AG09309 (cell line): ENCODE measurements at regions not wholly inside any gene's neighbourhood (a gene's known extent, or its start where the extent isn't known, plus 50 kb on each side); places are given as distances from the start of the nearest gene placed in this dataset.

Experiments used
- DNase-seq: peaks from one replicate; pipeline ENCODE4 v3.0.0-alpha.2; 2010; ENCODE audit warnings: low read depth
- H3K4me3 ChIP-seq: 2 replicates; pipeline ENCODE4 v1.5.1; 2011; ENCODE audit warnings: mild to moderate bottlenecking, low read depth, low read length, moderate library complexity; ENCODE audit not compliant: control insufficient read depth
- TF ChIP-seq, protein P1 (sequence below): IDR thresholded peaks from 2 replicates; pipeline ENCODE4 v1.5.1; 2011; ENCODE audit warnings: mild to moderate bottlenecking, low read depth, low read length, inconsistent platforms; ENCODE audit not compliant: insufficient read depth, control insufficient read depth; ENCODE audit errors: missing control alignments

GRCh38 chr11:70528046-70528793 is 129.9 kb downstream of the CTTN start:
- DNase-seq = no peak
- H3K4me3 ChIP-seq = no peak overlapping the region
- TF ChIP-seq, protein P1, sequence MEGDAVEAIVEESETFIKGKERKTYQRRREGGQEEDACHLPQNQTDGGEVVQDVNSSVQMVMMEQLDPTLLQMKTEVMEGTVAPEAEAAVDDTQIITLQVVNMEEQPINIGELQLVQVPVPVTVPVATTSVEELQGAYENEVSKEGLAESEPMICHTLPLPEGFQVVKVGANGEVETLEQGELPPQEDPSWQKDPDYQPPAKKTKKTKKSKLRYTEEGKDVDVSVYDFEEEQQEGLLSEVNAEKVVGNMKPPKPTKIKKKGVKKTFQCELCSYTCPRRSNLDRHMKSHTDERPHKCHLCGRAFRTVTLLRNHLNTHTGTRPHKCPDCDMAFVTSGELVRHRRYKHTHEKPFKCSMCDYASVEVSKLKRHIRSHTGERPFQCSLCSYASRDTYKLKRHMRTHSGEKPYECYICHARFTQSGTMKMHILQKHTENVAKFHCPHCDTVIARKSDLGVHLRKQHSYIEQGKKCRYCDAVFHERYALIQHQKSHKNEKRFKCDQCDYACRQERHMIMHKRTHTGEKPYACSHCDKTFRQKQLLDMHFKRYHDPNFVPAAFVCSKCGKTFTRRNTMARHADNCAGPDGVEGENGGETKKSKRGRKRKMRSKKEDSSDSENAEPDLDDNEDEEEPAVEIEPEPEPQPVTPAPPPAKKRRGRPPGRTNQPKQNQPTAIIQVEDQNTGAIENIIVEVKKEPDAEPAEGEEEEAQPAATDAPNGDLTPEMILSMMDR = no peak

DNA sequence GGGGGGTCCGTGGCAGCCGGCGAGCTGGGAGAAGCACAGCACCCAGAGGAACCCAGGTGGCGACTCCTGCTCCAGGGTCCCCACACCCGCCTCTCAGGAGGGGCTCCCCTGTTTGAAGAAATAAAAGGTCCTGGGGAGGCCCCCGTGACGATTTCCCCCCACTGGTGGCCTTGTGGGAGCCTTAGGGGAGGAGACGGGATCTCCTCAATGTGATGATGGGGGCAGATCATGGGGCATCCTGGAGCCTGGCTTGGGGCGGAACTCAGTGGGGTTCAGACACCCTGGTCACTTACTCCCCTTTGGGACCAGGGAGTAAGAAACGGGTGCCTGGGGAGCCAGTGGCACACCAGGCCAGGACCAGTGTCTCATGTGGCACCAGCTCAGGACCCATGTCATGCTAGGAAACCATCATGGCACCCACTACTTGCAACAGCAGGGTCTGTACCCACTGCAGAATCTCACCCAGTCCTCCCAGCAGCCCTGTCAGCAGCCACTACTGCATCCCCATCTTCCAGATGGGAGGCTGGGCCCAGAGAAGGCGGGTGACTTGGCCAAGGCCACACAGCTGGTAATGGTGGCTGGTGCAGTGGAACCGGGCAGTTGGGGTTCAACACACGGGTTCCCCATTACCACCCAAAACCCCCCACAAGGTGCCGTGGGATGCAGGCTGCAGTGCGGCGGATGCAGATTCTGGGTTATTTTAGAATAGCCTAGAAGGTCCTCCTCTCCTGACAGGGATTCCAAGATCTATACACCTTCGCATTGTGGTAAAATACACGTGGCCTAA is 130.7 kb downstream of the CTTN start:
- no peak for DNase-seq
- TF ChIP-seq, protein P1 = no peak
- H3K4me3 ChIP-seq = no peak overlapping the region

DNA sequence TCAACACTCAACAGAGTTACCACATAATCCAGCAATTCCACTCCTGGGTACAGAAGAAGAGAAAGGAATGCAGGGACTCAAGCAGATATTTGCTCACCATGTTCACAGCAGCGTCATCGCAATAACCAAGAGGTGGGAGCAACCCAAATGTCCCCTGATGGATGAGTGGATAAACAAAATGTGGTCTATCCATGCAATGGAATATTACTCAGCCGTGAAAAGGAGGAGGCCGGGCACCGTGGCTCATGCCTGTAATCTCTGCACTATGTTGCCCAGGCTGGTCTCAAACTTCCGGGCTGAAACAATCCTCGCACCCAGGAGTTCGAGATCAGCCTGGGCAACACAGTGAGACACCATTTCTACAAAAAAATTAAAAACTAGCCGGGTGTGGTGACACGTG is 131.7 kb downstream of the CTTN start:
- no peak overlapping the region for H3K4me3 ChIP-seq
- DNase-seq = no peak
- TF ChIP-seq, protein P1 = no peak

DNA sequence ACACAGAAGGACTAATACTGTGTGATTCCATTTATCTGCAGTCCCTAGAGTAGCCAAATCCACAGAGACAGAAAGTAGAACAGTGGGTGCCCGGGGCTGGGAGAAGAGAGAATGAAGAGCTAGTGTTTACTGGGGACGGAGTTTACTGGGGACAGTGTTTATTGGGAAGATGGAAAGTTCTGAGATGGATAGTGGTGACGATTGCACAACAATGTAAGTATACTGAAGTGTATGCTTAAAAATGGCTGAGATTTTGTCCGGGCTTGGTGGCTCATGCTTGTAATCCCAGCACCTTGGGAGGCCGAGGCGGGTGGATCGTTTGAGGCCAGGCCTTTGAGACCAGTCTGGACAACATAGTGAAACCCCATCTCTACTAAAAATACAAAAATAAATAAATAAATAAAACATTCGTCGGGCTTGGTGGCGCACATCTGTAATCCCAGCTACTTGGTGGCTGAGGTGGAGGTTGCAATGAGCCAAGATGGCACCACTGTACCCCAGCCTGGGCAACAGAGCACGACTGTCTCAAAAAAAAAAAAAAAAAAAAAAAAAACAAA is 132.4 kb downstream of the CTTN start:
- DNase-seq = no peak
- TF ChIP-seq, protein P1 = no peak

DNA sequence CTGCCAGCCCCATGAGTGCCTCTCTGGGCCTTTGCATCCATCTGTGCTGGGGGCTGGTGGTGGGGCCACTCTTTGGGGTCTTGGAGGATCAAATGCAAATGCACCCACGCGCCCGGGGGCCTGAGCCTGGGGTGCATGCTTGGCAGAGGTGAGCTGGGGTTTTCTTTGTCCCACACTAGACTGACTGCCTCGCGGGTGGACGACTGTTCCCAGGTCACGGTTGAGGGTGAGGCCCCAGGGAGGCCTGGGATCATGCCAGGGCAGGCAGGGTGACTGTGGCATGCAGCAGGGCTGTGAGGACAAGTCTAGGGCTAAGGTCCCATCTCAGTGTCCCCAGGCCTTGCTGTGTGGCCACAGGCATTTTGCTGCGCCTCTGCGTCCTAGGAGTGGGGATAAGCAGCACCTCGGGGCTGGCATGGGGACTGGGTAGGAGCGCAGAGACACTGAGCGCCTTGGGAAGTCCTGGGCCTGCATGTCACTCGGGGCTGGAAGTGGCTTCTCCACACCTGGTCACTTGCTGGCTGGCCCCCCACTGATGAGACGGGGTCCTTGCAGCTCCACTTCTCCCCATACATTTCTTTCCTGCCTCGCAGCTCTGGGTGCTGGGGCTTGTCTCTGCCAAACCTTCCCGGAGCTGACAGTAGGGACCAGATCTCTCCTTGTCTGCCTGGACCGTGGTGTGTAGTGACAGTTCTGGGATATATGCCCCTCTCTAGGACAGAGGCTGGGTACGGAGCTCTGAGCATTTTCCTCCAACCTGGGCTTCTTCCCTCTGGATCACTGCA is 133.1 kb downstream of the CTTN start:
- TF ChIP-seq, protein P1 = no peak
- no peak for DNase-seq
- no peak overlapping the region for H3K4me3 ChIP-seq

More for the DNA sequence above, 132.4 kb downstream of the CTTN start:
- no peak overlapping the region for H3K4me3 ChIP-seq

DNA sequence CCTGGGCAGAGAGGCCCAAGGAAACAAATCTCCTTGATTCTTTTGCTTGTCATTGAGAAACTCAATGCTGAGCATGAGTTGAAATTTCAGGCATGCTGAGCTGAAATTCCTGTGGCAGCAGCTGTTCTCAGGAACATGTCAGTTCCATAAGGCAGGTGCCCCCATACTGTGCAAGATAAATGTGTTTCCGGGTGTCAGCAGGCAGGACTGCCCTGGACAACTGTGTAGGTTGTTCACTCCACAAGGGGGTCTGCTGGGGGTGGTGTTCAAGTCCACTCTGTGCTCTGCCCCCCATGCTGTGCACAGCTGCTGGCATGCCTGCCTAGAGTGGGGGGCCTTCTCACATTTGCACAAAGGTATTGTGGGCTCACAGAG is 133.7 kb downstream of the CTTN start:
- TF ChIP-seq, protein P1 = no peak
- no peak overlapping the region for H3K4me3 ChIP-seq
- DNase-seq = no peak
